IMR-90 (cell line): ENCODE measurements at regions not wholly inside any gene's neighbourhood (a gene's known extent, or its start where the extent isn't known, plus 50 kb on each side); places are given as distances from the start of the nearest gene placed in this dataset.

Experiments used
- ATAC-seq: fragments of 200-7000 bp; cut with Tn5 transposase; 2 replicates; pipeline ENCODE4 v1.9.1; 2020; ENCODE audit warnings: low read depth, mild to moderate bottlenecking, moderate library complexity
- BruUV-seq: library from RNA; stranded (reverse); fragments of 400-500 nt; replicated peaks from 2 replicates; lab custom pipeline; 2021; lab: Mats Ljungman, UMichigan
- CTCF ChIA-PET: fragments of 300-600 bp; formaldehyde crosslinking; extraction: SDS; loops from one replicate; lab custom pipeline; 2021; ENCODE audit warnings: antibody characterized with exemption; lab: Yijun Ruan, JAX
- POLR2A ChIA-PET: fragments of 300-600 bp; sonication (Branson Sonifier 250); formaldehyde crosslinking; loops from one replicate; lab custom pipeline; 2022; ENCODE audit warnings: antibody characterized with exemption; ENCODE audit not compliant: unreplicated experiment; lab: Charles Lee
- DNase-seq: peaks from one replicate; pipeline ENCODE4 v3.0.0; 2013
- H2AFZ ChIP-seq: replicated peaks from 2 replicates; pipeline ENCODE3; 2013; ENCODE audit warnings: low read length, mild to moderate bottlenecking; ENCODE audit not compliant: poor library complexity
- H2AK5ac ChIP-seq: 2 replicates; pipeline ENCODE4 v1.6.1; 2013; ENCODE audit warnings: low read depth, low read length, inconsistent platforms
- H2AK9ac ChIP-seq: replicated peaks from 2 replicates; pipeline ENCODE3; 2013; ENCODE audit warnings: mild to moderate bottlenecking, low read depth, low read length, moderate library complexity; ENCODE audit not compliant: poor library complexity
- H2BK120ac ChIP-seq: 2 replicates; pipeline ENCODE4 v1.6.1; 2013; ENCODE audit warnings: low read depth, low read length, inconsistent platforms
- H2BK15ac ChIP-seq: 3 replicates; pipeline ENCODE4 v1.6.1; 2013; ENCODE audit warnings: low read depth, low read length, inconsistent platforms
- H2BK20ac ChIP-seq: 2 replicates; pipeline ENCODE4 v1.6.1; 2013; ENCODE audit warnings: low read depth, mild to moderate bottlenecking, inconsistent platforms, low read length, moderate library complexity
- H2BK5ac ChIP-seq: 2 replicates; pipeline ENCODE4 v1.6.1; 2013; ENCODE audit warnings: mild to moderate bottlenecking, low read depth, low read length, inconsistent platforms; ENCODE audit not compliant: poor library complexity, severe bottlenecking
- H3K14ac ChIP-seq: replicated peaks from 2 replicates; pipeline ENCODE4 v1.6.1; 2013; ENCODE audit warnings: low read depth, low read length, inconsistent platforms
- H3K18ac ChIP-seq: 2 replicates; pipeline ENCODE4 v1.6.1; 2013; ENCODE audit warnings: low read depth, low read length, control low read depth
- H3K23ac ChIP-seq: 2 replicates; pipeline ENCODE4 v1.6.1; 2013; ENCODE audit warnings: low read depth, low read length, inconsistent platforms
- H3K27ac ChIP-seq: 2 replicates; pipeline ENCODE4 v1.5.1; 2013; ENCODE audit warnings: mild to moderate bottlenecking, control low read depth, low read length; ENCODE audit not compliant: insufficient read depth
- H3K27me3 ChIP-seq: 2 replicates; pipeline ENCODE4 v1.6.1; 2013; ENCODE audit warnings: low read length; ENCODE audit not compliant: control insufficient read depth, insufficient read depth
- H3K36me3 ChIP-seq: 2 replicates; pipeline ENCODE4 v1.6.1; 2013; ENCODE audit warnings: low read length, mixed read lengths; ENCODE audit not compliant: control insufficient read depth, insufficient read depth
- H3K4ac ChIP-seq: 2 replicates; pipeline ENCODE4 v1.6.1; 2013; ENCODE audit warnings: low read depth, low read length, inconsistent platforms
- H3K4me1 ChIP-seq: 2 replicates; pipeline ENCODE4 v1.6.1; 2013; ENCODE audit warnings: low read length, mixed read lengths; ENCODE audit not compliant: control insufficient read depth, insufficient read depth
- H3K4me2 ChIP-seq: 2 replicates; pipeline ENCODE4 v1.6.1; 2013; ENCODE audit warnings: low read depth, mild to moderate bottlenecking, control low read depth, low read length, moderate library complexity
- H3K4me3 ChIP-seq: 2 replicates; pipeline ENCODE4 v1.5.1; 2013; ENCODE audit warnings: low read depth, mild to moderate bottlenecking, control low read depth, low read length, moderate library complexity; ENCODE audit not compliant: insufficient read depth
- H3K56ac ChIP-seq: 2 replicates; pipeline ENCODE4 v1.6.1; 2013; ENCODE audit warnings: low read length, inconsistent platforms; ENCODE audit not compliant: insufficient read depth; ENCODE audit errors: extremely low read depth
- H3K79me1 ChIP-seq, 2 experiments: 2 replicates each; pipeline ENCODE4 v1.6.1; 2013; ENCODE audit warnings: low read length in 2 of 2, inconsistent platforms in 1 of 2, low read depth in 1 of 2
- H3K9ac ChIP-seq: 2 replicates; pipeline ENCODE4 v1.6.1; 2013; ENCODE audit warnings: low read depth, low read length, control low read depth
- H3K9me1 ChIP-seq: 2 replicates; pipeline ENCODE4 v1.6.1; 2013; ENCODE audit warnings: low read length, inconsistent platforms; ENCODE audit not compliant: insufficient read depth
- H3K9me3 ChIP-seq: 2 replicates; pipeline ENCODE4 v1.6.1; 2013; ENCODE audit warnings: low read length; ENCODE audit not compliant: control insufficient read depth, insufficient read depth
- H4K20me1 ChIP-seq: 2 replicates; pipeline ENCODE4 v1.6.1; 2013; ENCODE audit warnings: low read length, inconsistent platforms; ENCODE audit not compliant: insufficient read depth
- H4K5ac ChIP-seq: 2 replicates; pipeline ENCODE4 v1.6.1; 2013; ENCODE audit warnings: mild to moderate bottlenecking, low read depth, low read length, control low read depth
- H4K8ac ChIP-seq, 2 experiments: 2 replicates each; pipeline ENCODE4 v1.6.1; 2013; ENCODE audit warnings: low read depth in 2 of 2, low read length in 2 of 2, control low read depth in 1 of 2, inconsistent platforms in 1 of 2
- H4K91ac ChIP-seq: 2 replicates; pipeline ENCODE4 v1.6.1; 2013; ENCODE audit warnings: low read depth, low read length, inconsistent platforms; ENCODE audit not compliant: insufficient read depth
- CHD1 ChIP-seq: IDR thresholded peaks from 2 replicates; pipeline ENCODE4 v1.6.1; 2012; ENCODE audit warnings: low read depth, low read length, improper control_type of control experiment
- CTCF ChIP-seq: conservative IDR thresholded peaks from 2 replicates; pipeline ENCODE4 v1.5.1; 2012; ENCODE audit warnings: mild to moderate bottlenecking, low read depth, low read length, improper control_type of control experiment
- ELK1 ChIP-seq: fragments of 150-350 bp; IDR thresholded peaks from 2 replicates; pipeline ENCODE4 v1.6.1; 2016; ENCODE audit warnings: low read depth, mild to moderate bottlenecking, low read length, moderate library complexity, borderline replicate concordance
- MAZ ChIP-seq: IDR thresholded peaks from 2 replicates; pipeline ENCODE4 v1.6.1; 2012; ENCODE audit warnings: low read depth, mild to moderate bottlenecking, low read length, improper control_type of control experiment, moderate library complexity, borderline replicate concordance
- NFE2L2 ChIP-seq: fragments of 150-350 bp; IDR thresholded peaks from 2 replicates; pipeline ENCODE4 v1.6.1; 2016; ENCODE audit warnings: low read depth, mild to moderate bottlenecking, low read length
- WGBS, 2 experiments: methylation state at CpG; one replicate each; pipeline versions ENCODE4 v1.1.5 to v1.1.7; 2013; ENCODE audit warnings: missing lambda C conversion rate in 2 of 2; ENCODE audit not compliant: insufficient read length in 1 of 2; ENCODE audit errors: extremely low coverage in 2 of 2; 5-methylcytosine and 5-hydroxymethylcytosine counted together
- dilution Hi-C: fragments of 300-500 bp; cut with HindIII; formaldehyde crosslinking; loops from one replicate; pipeline ENCODE4 v1.14.3; 2018; ENCODE audit warnings: low sequenced_read_pairs; ENCODE audit not compliant: unreplicated experiment
- in situ Hi-C: fragments of 300-500 bp; cut with MboI; formaldehyde crosslinking; loops from 3 replicates; pipeline ENCODE4 v1.14.3; 2019; ENCODE audit warnings: low sequenced_read_pairs, inconsistent platforms, mixed read lengths
- intact Hi-C: fragments of 100-400 bp; cut with micrococcal nuclease; formaldehyde crosslinking; loops from 2 replicates; pipeline ENCODE4 v1.10.0; 2022

- in situ Hi-C loops (no loop called here), intact Hi-C loops (no loop called here), dilution Hi-C loops (no loop called here)
- POLR2A ChIA-PET: no interaction called here
- H3K4me2 ChIP-seq: no peak overlapping the region
- H4K5ac ChIP-seq: no peak overlapping the region
- H3K18ac ChIP-seq: no peak overlapping the region
- no peaks in the 10 kb centered on the region for H3K9me3 ChIP-seq
- ATAC-seq (no peak), DNase-seq (no peak)
- H2BK5ac ChIP-seq: no peak overlapping the region
- H3K27me3 ChIP-seq: no peaks in the 10 kb centered on the region; the same call in 1 of the 2 replicates
- H3K9ac ChIP-seq: no peak overlapping the region
- H2AFZ ChIP-seq: no peak overlapping the region
- H2BK15ac ChIP-seq: no peak overlapping the region
- no peak overlapping the region for H3K27ac ChIP-seq
- TF ChIP-seq MAZ (no peak), CHD1 (no peak), NFE2L2 (no peak), CTCF (no peak), ELK1 (no peak)
- H2AK9ac ChIP-seq: no peak overlapping the region
- H3K4me1 ChIP-seq: no peaks in the 10 kb centered on the region
- no peak overlapping the region for H4K8ac ChIP-seq
- H3K23ac ChIP-seq: no peak overlapping the region
- H4K91ac ChIP-seq: no peak overlapping the region
- no peak overlapping the region for H2BK20ac ChIP-seq
- H3K14ac ChIP-seq: no peak overlapping the region
- no peak overlapping the region for H3K4me3 ChIP-seq
- no peak overlapping the region for H2BK120ac ChIP-seq
- H3K9me1 ChIP-seq: peaks cover 4% of the 10 kb centered on the region; the same call in 1 of the 2 replicates
- no TSS peak for BruUV-seq
- no peak overlapping the region for H2AK5ac ChIP-seq
- no peak overlapping the region for H3K56ac ChIP-seq
- no peaks in the 10 kb centered on the region for H4K20me1 ChIP-seq
- CTCF ChIA-PET: no interaction called here
- H3K4ac ChIP-seq: no peak overlapping the region
- WGBS, 2 experiments: no CpG with 5 or more reads among the region's 2 CpGs
- H3K79me1 ChIP-seq: no peaks in the 10 kb centered on the region
- no peaks in the 10 kb centered on the region for H3K36me3 ChIP-seq
Measured at GRCh38 chr5:66354422-66354821, 210.3 kb downstream of the SREK1 start.
